Neural cell (in vitro differentiated cells): ENCODE measurements at regions not wholly inside any gene's neighbourhood (a gene's known extent, or its start where the extent isn't known, plus 50 kb on each side); places are given as distances from the start of the nearest gene placed in this dataset.
A peak's percentile ranks its signal among the peaks of the same experiment; 100 is the strongest.

Experiments
- H2AFZ ChIP-seq: fragments of 200-600, 300-800 bp; sonication (generic), shearing (Covaris generic); 2 replicates; pipeline ENCODE4 v1.6.0; 2014; ENCODE audit warnings: low read depth, mild to moderate bottlenecking, antibody characterized with exemption, low read length, moderate library complexity
- H3F3A ChIP-seq: fragments of 200-600 bp; shearing (Covaris generic); 2 replicates; pipeline ENCODE4 v1.6.1; 2016; ENCODE audit warnings: mild to moderate bottlenecking, moderate library complexity, mixed read lengths, antibody characterized with exemption, low read length; ENCODE audit not compliant: insufficient read depth, poor library complexity, severe bottlenecking
- H3K27ac ChIP-seq: fragments of 200-600, 300-800 bp; sonication (generic), shearing (Covaris generic); 2 replicates; pipeline ENCODE4 v1.5.1; 2014; ENCODE audit warnings: mild to moderate bottlenecking, low read length, moderate library complexity
- H3K27me3 ChIP-seq: fragments of 300-800, 200-600 bp; sonication (generic), shearing (Covaris generic); 2 replicates; pipeline ENCODE4 v1.6.0; 2014; ENCODE audit warnings: mild to moderate bottlenecking, low read depth, low read length, moderate library complexity; ENCODE audit not compliant: insufficient read depth
- H3K36me3 ChIP-seq: fragments of 300-800, 200-600 bp; sonication (generic), shearing (Covaris generic); 2 replicates; pipeline ENCODE4 v1.5.1; 2014; ENCODE audit warnings: mild to moderate bottlenecking, antibody characterized with exemption, low read length, moderate library complexity; ENCODE audit not compliant: insufficient read depth
- H3K4me2 ChIP-seq: fragments of 300-800, 200-600 bp; sonication (generic), shearing (Covaris generic); 2 replicates; pipeline ENCODE4 v1.6.0; 2014; ENCODE audit warnings: mild to moderate bottlenecking, low read length
- H3K4me3 ChIP-seq: fragments of 300-800, 200-600 bp; sonication (generic), shearing (Covaris generic); 2 replicates; pipeline ENCODE4 v1.5.1; 2014; ENCODE audit warnings: mild to moderate bottlenecking, low read length, moderate library complexity
- H3K79me2 ChIP-seq: fragments of 200-600 bp; shearing (Covaris generic); replicated peaks from 2 replicates; pipeline ENCODE4 v1.6.0; 2014; ENCODE audit warnings: mild to moderate bottlenecking, low read length, moderate library complexity; ENCODE audit not compliant: insufficient read depth
- H3K9ac ChIP-seq: fragments of 300-800, 200-600 bp; sonication (generic), shearing (Covaris generic); 2 replicates; pipeline ENCODE4 v1.6.1; 2016; ENCODE audit warnings: mild to moderate bottlenecking, low read length, mixed read lengths
- H3K9me2 ChIP-seq: fragments of 200-600 bp; shearing (Covaris generic); 2 replicates; pipeline ENCODE4 v1.6.1; 2016; ENCODE audit warnings: mild to moderate bottlenecking, low read length, mixed read lengths; ENCODE audit not compliant: insufficient read depth
- H3K9me3 ChIP-seq: fragments of 200-600, 300-800 bp; sonication (generic), shearing (Covaris generic); 2 replicates; pipeline ENCODE4 v1.6.1; 2016; ENCODE audit warnings: mild to moderate bottlenecking, mixed run types, low read length, moderate library complexity, mixed read lengths
- H4K20me1 ChIP-seq: fragments of 200-600 bp; shearing (Covaris generic); 2 replicates; pipeline ENCODE4 v1.6.1; 2016; ENCODE audit warnings: mild to moderate bottlenecking, mixed run types; ENCODE audit not compliant: insufficient read depth
- CTCF ChIP-seq: fragments of 450-650 bp; IDR thresholded peaks from 2 replicates; pipeline ENCODE4 v1.5.1; 2014; ENCODE audit warnings: antibody characterized with exemption, mild to moderate bottlenecking, moderate library complexity; ENCODE audit not compliant: poor library complexity, severe bottlenecking
- EP300 ChIP-seq: fragments of 450-650 bp; conservative IDR thresholded peaks from 2 replicates; pipeline ENCODE4 v1.6.1; 2014; ENCODE audit warnings: antibody characterized with exemption, mild to moderate bottlenecking, moderate library complexity; ENCODE audit not compliant: poor library complexity, severe bottlenecking
- EZH2 ChIP-seq: fragments of 200-600, 300-800 bp; shearing (Covaris generic), sonication (generic); IDR thresholded peaks from 2 replicates; pipeline ENCODE4 v1.6.1; 2014; ENCODE audit warnings: antibody characterized with exemption, low read length, borderline replicate concordance, mild to moderate bottlenecking; ENCODE audit not compliant: insufficient read depth, poor library complexity, severe bottlenecking
- MXI1 ChIP-seq: fragments of 450-650 bp; conservative IDR thresholded peaks from 2 replicates; pipeline ENCODE4 v1.6.1; 2014; ENCODE audit warnings: antibody characterized with exemption, mild to moderate bottlenecking; ENCODE audit not compliant: poor library complexity, severe bottlenecking
- POLR2AphosphoS5 ChIP-seq: IDR thresholded peaks from 2 replicates; pipeline ENCODE4 v1.6.1; 2012
- RAD21 ChIP-seq: fragments of 450-650 bp; conservative IDR thresholded peaks from 2 replicates; pipeline ENCODE4 v1.6.1; 2014; ENCODE audit warnings: antibody characterized with exemption, mild to moderate bottlenecking, moderate library complexity
- SMC3 ChIP-seq: fragments of 450-650 bp; conservative IDR thresholded peaks from 2 replicates; pipeline ENCODE4 v1.6.1; 2014; ENCODE audit warnings: antibody characterized with exemption, mild to moderate bottlenecking, moderate library complexity; ENCODE audit not compliant: poor library complexity
- TAF1 ChIP-seq: IDR thresholded peaks from 2 replicates; pipeline ENCODE4 v1.6.1; 2012; ENCODE audit warnings: low read depth
- TF ChIP-seq, protein P1 (sequence below): IDR thresholded peaks from 2 replicates; pipeline ENCODE4 v1.6.1; 2012; ENCODE audit warnings: borderline replicate concordance

DNA sequence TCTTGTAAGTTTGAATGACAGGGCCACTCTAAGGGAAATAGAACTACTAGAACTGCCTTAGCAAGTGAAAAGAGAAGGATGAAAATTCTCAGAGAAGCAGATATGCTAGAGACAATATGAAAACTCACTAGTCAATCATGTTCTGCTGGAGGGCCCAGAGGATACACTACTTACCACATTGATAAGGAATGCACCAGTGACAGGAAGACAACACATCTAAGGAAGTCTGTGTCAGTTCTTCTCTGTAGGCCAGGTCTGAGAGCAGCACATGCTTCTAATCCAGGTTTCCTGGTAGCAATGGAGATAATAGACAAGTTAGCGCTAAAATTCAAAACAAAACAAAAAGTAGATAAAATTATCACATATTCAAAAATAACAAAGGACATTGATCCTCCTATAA is 235.2 kb upstream of the AKR1E2 start:
- no peaks in the 10 kb centered on the region for H3K79me2 ChIP-seq
- TF ChIP-seq EZH2 = no peak
- TF ChIP-seq MXI1 = no peak
- TF ChIP-seq POLR2AphosphoS5 = no peak
- TF ChIP-seq SMC3 = no peak
- no peak for TF ChIP-seq CTCF
- TF ChIP-seq TAF1 = no peak
- no peak for TF ChIP-seq RAD21
- TF ChIP-seq, protein P1, sequence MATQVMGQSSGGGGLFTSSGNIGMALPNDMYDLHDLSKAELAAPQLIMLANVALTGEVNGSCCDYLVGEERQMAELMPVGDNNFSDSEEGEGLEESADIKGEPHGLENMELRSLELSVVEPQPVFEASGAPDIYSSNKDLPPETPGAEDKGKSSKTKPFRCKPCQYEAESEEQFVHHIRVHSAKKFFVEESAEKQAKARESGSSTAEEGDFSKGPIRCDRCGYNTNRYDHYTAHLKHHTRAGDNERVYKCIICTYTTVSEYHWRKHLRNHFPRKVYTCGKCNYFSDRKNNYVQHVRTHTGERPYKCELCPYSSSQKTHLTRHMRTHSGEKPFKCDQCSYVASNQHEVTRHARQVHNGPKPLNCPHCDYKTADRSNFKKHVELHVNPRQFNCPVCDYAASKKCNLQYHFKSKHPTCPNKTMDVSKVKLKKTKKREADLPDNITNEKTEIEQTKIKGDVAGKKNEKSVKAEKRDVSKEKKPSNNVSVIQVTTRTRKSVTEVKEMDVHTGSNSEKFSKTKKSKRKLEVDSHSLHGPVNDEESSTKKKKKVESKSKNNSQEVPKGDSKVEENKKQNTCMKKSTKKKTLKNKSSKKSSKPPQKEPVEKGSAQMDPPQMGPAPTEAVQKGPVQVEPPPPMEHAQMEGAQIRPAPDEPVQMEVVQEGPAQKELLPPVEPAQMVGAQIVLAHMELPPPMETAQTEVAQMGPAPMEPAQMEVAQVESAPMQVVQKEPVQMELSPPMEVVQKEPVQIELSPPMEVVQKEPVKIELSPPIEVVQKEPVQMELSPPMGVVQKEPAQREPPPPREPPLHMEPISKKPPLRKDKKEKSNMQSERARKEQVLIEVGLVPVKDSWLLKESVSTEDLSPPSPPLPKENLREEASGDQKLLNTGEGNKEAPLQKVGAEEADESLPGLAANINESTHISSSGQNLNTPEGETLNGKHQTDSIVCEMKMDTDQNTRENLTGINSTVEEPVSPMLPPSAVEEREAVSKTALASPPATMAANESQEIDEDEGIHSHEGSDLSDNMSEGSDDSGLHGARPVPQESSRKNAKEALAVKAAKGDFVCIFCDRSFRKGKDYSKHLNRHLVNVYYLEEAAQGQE = no peak
- TF ChIP-seq EP300 = no peak
- no peaks in the 10 kb centered on the region for H3K9me2 ChIP-seq
- H2AFZ ChIP-seq = no peak overlapping the region
- no peaks in the 10 kb centered on the region for H3F3A ChIP-seq
- H3K9ac ChIP-seq = no peak overlapping the region
- H3K36me3 ChIP-seq = no peaks in the 10 kb centered on the region
- no peak overlapping the region for H3K4me3 ChIP-seq
- no peaks in the 10 kb centered on the region for H4K20me1 ChIP-seq
- no peaks in the 10 kb centered on the region for H3K27me3 ChIP-seq
- no peak overlapping the region for H3K27ac ChIP-seq
- H3K9me3 ChIP-seq = no peaks in the 10 kb centered on the region
- no peak overlapping the region for H3K4me2 ChIP-seq

GRCh38 chr10:4588824-4589223 is 237.2 kb upstream of the AKR1E2 start:
- Histone ChIP-seq H3K27ac (peak overlapping the region; percentile 21), H3K79me2 (no peaks in the 10 kb centered on the region), H3K4me2 (no peak overlapping the region), H2AFZ (no peak overlapping the region), H3K9ac (no peak overlapping the region), H4K20me1 (no peaks in the 10 kb centered on the region), H3K9me2 (no peaks in the 10 kb centered on the region), H3K9me3 (no peaks in the 10 kb centered on the region), H3F3A (no peaks in the 10 kb centered on the region), H3K36me3 (no peaks in the 10 kb centered on the region), H3K4me3 (no peak overlapping the region), H3K27me3 (no peaks in the 10 kb centered on the region)
- peak; percentile 40 for TF ChIP-seq POLR2AphosphoS5
- TF ChIP-seq EP300 = no peak

DNA sequence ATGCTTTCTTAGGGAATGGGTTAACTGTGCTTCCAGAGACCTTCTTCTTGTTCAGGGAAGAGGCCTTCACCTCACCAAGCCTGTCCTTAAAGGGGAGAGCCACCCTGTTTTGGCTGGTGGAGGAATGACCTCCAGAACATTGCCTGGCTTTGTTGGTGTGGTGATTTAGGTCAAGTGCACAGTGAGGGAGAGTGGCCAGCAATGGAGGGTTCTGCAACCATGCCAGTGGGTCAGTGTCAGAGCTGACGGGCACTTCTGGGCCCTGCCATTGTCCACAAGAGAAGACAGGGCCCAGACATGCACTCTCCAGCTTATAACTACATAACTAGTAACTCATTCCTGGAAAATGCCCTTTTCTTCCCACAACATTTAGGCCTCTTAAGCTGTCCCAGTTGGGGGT is 238.5 kb upstream of the AKR1E2 start:
- H3K4me3 ChIP-seq = no peak overlapping the region
- H3K79me2 ChIP-seq = no peaks in the 10 kb centered on the region
- H4K20me1 ChIP-seq = no peaks in the 10 kb centered on the region
- H3K36me3 ChIP-seq = no peaks in the 10 kb centered on the region
- no peak overlapping the region for H3K27ac ChIP-seq
- no peak overlapping the region for H2AFZ ChIP-seq
- no peaks in the 10 kb centered on the region for H3K9me2 ChIP-seq
- no peak overlapping the region for H3K9ac ChIP-seq
- H3K27me3 ChIP-seq = no peaks in the 10 kb centered on the region
- no peak overlapping the region for H3K4me2 ChIP-seq
- H3K9me3 ChIP-seq = no peaks in the 10 kb centered on the region
- H3F3A ChIP-seq = no peaks in the 10 kb centered on the region
- no peak for TF ChIP-seq MXI1
- no peak for TF ChIP-seq EZH2
- no peak for TF ChIP-seq EP300
- TF ChIP-seq, protein P1 = no peak
- TF ChIP-seq RAD21 = no peak
- no peak for TF ChIP-seq CTCF
- TF ChIP-seq SMC3 = no peak
- TF ChIP-seq TAF1 = no peak
- TF ChIP-seq POLR2AphosphoS5 = no peak
